Type B pancreatic cell (in vitro differentiated cells): ENCODE measurements at regions not wholly inside any gene's neighbourhood (a gene's known extent, or its start where the extent isn't known, plus 50 kb on each side); places are given as distances from the start of the nearest gene placed in this dataset.

Source experiments
- DNase-seq: peaks from one replicate; pipeline ENCODE4 v3.0.0; 2021; ENCODE audit warnings: mixed read lengths; ENCODE audit not compliant: unreplicated experiment; ENCODE audit errors: extremely low spot score
- H3K27ac Mint-ChIP-seq: 2 replicates; pipeline ENCODE4 v1.8.0; 2021; ENCODE audit warnings: mild to moderate bottlenecking, mixed read lengths
- H3K27me3 Mint-ChIP-seq: 2 replicates; pipeline ENCODE4 v1.8.0; 2021; ENCODE audit warnings: mixed read lengths
- H3K36me3 Mint-ChIP-seq: 2 replicates; pipeline ENCODE4 v1.8.0; 2021; ENCODE audit warnings: mixed read lengths
- H3K4me1 Mint-ChIP-seq: one replicate; pipeline ENCODE4 v1.8.0; 2021; ENCODE audit warnings: mixed read lengths; ENCODE audit not compliant: unreplicated experiment
- H3K4me3 Mint-ChIP-seq: 2 replicates; pipeline ENCODE4 v1.8.0; 2021; ENCODE audit warnings: mild to moderate bottlenecking, mixed read lengths
- H3K9me3 Mint-ChIP-seq: 2 replicates; pipeline ENCODE4 v1.8.0; 2021; ENCODE audit warnings: mixed read lengths
- TF ChIP-seq, protein P1 (sequence below): fragments of 200-600 bp; sonication (generic); conservative IDR thresholded peaks from 2 replicates; pipeline ENCODE4 v1.5.0; 2021; ENCODE audit warnings: antibody characterized with exemption, mild to moderate bottlenecking

DNA sequence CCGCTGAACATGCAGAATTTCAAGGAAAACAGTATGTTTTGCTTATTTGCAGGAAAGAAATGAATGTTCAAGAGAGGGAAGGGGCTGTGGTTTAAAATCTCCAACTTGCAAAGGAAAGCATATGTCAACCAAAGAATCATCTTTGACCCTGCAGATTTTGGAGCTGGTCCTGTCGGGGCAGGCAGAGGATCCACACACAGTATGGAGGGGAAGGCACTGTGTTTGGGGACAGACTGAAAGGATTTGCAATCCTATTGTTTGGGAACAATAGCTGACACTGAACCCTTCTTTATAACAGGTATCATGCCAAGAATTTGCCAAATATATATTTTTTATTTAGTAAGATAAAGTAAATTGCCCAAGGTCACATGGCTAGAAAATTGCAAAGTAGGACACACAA lies 121.4 kb upstream of the ZNF618 start:
- TF ChIP-seq, protein P1, sequence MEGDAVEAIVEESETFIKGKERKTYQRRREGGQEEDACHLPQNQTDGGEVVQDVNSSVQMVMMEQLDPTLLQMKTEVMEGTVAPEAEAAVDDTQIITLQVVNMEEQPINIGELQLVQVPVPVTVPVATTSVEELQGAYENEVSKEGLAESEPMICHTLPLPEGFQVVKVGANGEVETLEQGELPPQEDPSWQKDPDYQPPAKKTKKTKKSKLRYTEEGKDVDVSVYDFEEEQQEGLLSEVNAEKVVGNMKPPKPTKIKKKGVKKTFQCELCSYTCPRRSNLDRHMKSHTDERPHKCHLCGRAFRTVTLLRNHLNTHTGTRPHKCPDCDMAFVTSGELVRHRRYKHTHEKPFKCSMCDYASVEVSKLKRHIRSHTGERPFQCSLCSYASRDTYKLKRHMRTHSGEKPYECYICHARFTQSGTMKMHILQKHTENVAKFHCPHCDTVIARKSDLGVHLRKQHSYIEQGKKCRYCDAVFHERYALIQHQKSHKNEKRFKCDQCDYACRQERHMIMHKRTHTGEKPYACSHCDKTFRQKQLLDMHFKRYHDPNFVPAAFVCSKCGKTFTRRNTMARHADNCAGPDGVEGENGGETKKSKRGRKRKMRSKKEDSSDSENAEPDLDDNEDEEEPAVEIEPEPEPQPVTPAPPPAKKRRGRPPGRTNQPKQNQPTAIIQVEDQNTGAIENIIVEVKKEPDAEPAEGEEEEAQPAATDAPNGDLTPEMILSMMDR = no peak
- peaks cover 8% of the 10 kb centered on the region for H3K9me3 Mint-ChIP-seq
- H3K27ac Mint-ChIP-seq = no peak overlapping the region
- DNase-seq = no peak
- peaks cover 11% of the 10 kb centered on the region for H3K4me1 Mint-ChIP-seq
- H3K36me3 Mint-ChIP-seq = no peaks in the 10 kb centered on the region
- no peak overlapping the region for H3K4me3 Mint-ChIP-seq
- peaks cover 34% of the 10 kb centered on the region for H3K27me3 Mint-ChIP-seq

DNA sequence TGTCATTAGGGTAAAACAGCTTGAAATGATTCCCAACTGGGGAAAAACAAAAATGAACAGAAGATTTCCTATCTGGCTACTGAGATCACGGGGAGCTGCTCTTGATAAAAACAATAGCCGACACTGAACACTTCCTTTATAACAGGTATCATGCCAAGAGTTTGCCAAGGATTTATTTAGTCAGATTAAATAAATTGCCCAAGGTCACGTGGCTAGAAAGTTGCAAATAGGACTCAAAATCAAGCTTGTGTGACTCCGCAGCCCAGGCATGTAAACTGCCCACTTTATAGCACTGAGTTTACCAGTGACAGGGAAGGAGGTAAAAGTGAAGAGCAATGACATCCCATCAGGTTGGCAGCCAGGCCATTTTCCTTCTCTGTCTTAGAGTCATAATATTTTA lies 120.7 kb upstream of the ZNF618 start:
- H3K4me3 Mint-ChIP-seq = no peak overlapping the region
- no peaks in the 10 kb centered on the region for H3K36me3 Mint-ChIP-seq
- H3K27me3 Mint-ChIP-seq = peaks cover 34% of the 10 kb centered on the region
- peaks cover 11% of the 10 kb centered on the region for H3K4me1 Mint-ChIP-seq
- H3K27ac Mint-ChIP-seq = no peak overlapping the region
- H3K9me3 Mint-ChIP-seq = peaks cover 8% of the 10 kb centered on the region
- no peak for DNase-seq
- TF ChIP-seq, protein P1 = no peak

DNA sequence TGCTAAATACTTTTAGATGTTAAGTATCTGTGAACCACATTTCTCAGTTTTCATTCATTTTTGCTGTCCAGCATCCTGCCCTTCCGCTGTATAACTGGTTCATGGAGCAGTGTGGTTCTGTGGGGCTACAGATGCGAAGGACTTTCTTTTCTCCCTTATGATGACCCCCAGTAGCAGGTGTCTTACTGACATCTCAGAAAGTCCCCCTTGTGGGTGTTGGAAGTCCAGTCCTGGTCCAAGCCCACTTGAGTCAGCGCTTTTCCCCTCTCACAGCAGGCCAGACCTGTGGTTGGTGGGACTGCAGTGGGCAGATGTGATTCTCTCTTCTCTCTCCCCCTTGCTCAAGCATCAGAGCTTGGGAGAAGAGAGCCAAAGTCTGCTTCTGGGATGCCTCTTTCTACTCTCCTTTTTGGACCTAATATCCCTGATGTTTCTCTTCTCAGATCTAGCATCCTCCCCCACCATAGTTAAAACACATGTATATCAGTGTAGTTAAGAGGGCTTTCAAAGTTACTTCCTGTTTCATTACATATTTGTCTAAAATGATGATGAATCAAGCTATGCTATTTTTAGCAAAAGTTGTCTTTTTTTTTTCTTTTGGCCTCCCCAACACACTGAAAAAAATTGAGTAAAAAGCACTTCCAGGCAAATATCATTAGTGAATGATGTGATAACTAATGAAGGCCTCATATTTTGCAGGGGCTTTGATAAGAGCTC lies 119.5 kb upstream of the ZNF618 start:
- no peak overlapping the region for H3K27ac Mint-ChIP-seq

DNA sequence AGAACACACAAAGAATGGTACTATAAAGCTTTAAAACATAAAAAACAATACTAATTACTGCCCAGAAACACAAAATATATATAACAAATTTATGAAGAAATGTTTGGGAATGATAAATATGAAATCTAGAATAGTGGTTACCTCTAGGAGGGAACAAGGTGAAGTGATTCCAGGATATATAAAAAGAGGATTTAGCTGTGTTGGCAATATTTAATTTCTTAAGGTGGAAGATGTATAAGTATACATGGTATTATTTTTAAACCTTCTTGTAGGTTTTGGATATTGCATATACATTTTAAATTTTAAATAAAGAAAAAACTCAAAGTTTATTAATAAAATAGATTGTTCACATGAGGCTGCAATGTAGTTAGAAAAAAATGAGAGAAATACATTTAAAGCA lies 112.7 kb upstream of the ZNF618 start:
- Mint-ChIP-seq H3K27me3 (peaks cover 34% of the 10 kb centered on the region), H3K4me3 (no peak overlapping the region), H3K36me3 (no peaks in the 10 kb centered on the region), H3K4me1 (no peaks in the 10 kb centered on the region), H3K9me3 (peaks cover 12% of the 10 kb centered on the region), H3K27ac (no peak overlapping the region)
- TF ChIP-seq, protein P1 = no peak
- DNase-seq = no peak

More for the DNA sequence above, 119.5 kb upstream of the ZNF618 start:
- Mint-ChIP-seq H3K36me3 (no peaks in the 10 kb centered on the region), H3K4me1 (peaks cover 11% of the 10 kb centered on the region), H3K4me3 (no peak overlapping the region), H3K27me3 (peaks cover 35% of the 10 kb centered on the region), H3K9me3 (peaks cover 8% of the 10 kb centered on the region)
- TF ChIP-seq, protein P1 = no peak
- no peak for DNase-seq

DNA sequence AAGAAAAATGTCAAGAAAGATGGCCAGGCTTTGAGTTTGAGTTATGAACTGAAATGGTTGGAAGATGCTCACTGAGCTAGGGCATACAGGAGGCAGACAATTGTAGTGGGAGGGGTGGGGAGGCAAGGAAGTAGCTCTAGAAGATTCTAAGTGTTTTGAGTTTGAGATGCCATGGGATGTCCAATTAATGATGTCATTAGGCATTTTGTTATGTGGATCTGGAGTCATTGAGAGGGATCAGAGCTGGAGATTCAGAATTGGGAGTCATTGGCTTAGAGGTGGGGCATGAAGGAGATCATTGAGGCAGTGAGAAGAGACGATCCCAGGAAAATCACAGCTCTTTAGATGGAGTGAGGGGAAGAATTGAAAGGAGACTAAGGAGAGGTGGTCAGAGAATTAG lies 111.5 kb upstream of the ZNF618 start:
- H3K4me3 Mint-ChIP-seq = no peak overlapping the region
- H3K27ac Mint-ChIP-seq = no peak overlapping the region
- DNase-seq = no peak
- H3K4me1 Mint-ChIP-seq = no peaks in the 10 kb centered on the region
- peaks cover 5% of the 10 kb centered on the region for H3K9me3 Mint-ChIP-seq
- TF ChIP-seq, protein P1 = no peak
- peaks cover 40% of the 10 kb centered on the region for H3K27me3 Mint-ChIP-seq
- no peaks in the 10 kb centered on the region for H3K36me3 Mint-ChIP-seq
